GM23338 (cell line): ENCODE measurements at regions not wholly inside any gene's neighbourhood (a gene's known extent, or its start where the extent isn't known, plus 50 kb on each side); places are given as distances from the start of the nearest gene placed in this dataset.

Source experiments
- ATAC-seq: fragments of 200-7000 bp; cut with Tn5 transposase; 3 replicates; pipeline ENCODE4 v1.9.1; 2020
- DNase-seq: peaks from one replicate; pipeline ENCODE4 v3.0.0-alpha.2; 2015; ENCODE audit warnings: low spot score
- H2AFZ ChIP-seq: fragments of 200-600 bp; sonication (generic); 2 replicates; pipeline ENCODE4 v1.8.0; 2016; ENCODE audit warnings: antibody characterized with exemption, mild to moderate bottlenecking, moderate library complexity
- H3F3A ChIP-seq: fragments of 200-600 bp; sonication (generic); replicated peaks from 2 replicates; pipeline ENCODE4 v1.8.0; 2017; ENCODE audit warnings: antibody characterized with exemption, mixed run types, low read depth
- H3K27ac ChIP-seq: fragments of 200-600 bp; sonication (generic); 2 replicates; pipeline ENCODE4 v1.6.1; 2016; ENCODE audit warnings: low read depth
- H3K27me3 ChIP-seq: fragments of 200-600 bp; sonication (generic); 2 replicates; pipeline ENCODE4 v1.8.0; 2016; ENCODE audit warnings: mild to moderate bottlenecking, mixed run types, moderate library complexity; ENCODE audit not compliant: insufficient read depth
- H3K36me3 ChIP-seq: fragments of 200-600 bp; sonication (generic); 2 replicates; pipeline ENCODE4 v1.8.0; 2016; ENCODE audit warnings: mild to moderate bottlenecking; ENCODE audit not compliant: insufficient read depth
- H3K4me1 ChIP-seq: fragments of 200-600 bp; sonication (generic); 2 replicates; pipeline ENCODE4 v1.8.0; 2016; ENCODE audit warnings: mild to moderate bottlenecking, moderate library complexity; ENCODE audit not compliant: insufficient read depth
- H3K4me2 ChIP-seq: fragments of 200-600 bp; sonication (generic); 2 replicates; pipeline ENCODE4 v1.7.1; 2017; ENCODE audit warnings: mixed run types
- H3K4me3 ChIP-seq: fragments of 200-600 bp; sonication (generic); 2 replicates; pipeline ENCODE4 v1.6.1; 2016; ENCODE audit warnings: mixed run types
- H3K79me2 ChIP-seq: fragments of 200-600 bp; sonication (generic); replicated peaks from 2 replicates; pipeline ENCODE4 v1.8.0; 2017; ENCODE audit warnings: mild to moderate bottlenecking; ENCODE audit not compliant: insufficient read depth
- H3K9me2 ChIP-seq: fragments of 200-600 bp; sonication (generic); 2 replicates; pipeline ENCODE4 v1.8.0; 2017; ENCODE audit not compliant: insufficient read depth
- H4K20me1 ChIP-seq: fragments of 200-600 bp; sonication (generic); replicated peaks from 2 replicates; pipeline ENCODE4 v1.8.0; 2017; ENCODE audit warnings: mild to moderate bottlenecking; ENCODE audit not compliant: insufficient read depth
- H3K27ac Mint-ChIP-seq: 2 replicates; pipeline ENCODE4 v1.8.0; 2020; ENCODE audit warnings: inconsistent platforms, mild to moderate bottlenecking, moderate library complexity, mixed read lengths
- H3K27me3 Mint-ChIP-seq: 3 replicates; pipeline ENCODE4 v1.8.0; 2022; ENCODE audit warnings: low read depth, mild to moderate bottlenecking, moderate library complexity, mixed read lengths, inconsistent platforms; ENCODE audit not compliant: insufficient read depth, poor library complexity
- H3K36me3 Mint-ChIP-seq: 3 replicates; pipeline ENCODE4 v1.8.0; 2021; ENCODE audit warnings: low read depth, mild to moderate bottlenecking, inconsistent platforms, moderate library complexity, mixed read lengths
- H3K4me1 Mint-ChIP-seq: 3 replicates; pipeline ENCODE4 v1.8.0; 2020; ENCODE audit warnings: mild to moderate bottlenecking, inconsistent platforms, mixed read lengths
- H3K4me3 Mint-ChIP-seq: 3 replicates; pipeline ENCODE4 v1.8.0; 2021; ENCODE audit warnings: moderate library complexity, mild to moderate bottlenecking, inconsistent platforms, mixed read lengths
- H3K9me3 Mint-ChIP-seq: 3 replicates; pipeline ENCODE4 v1.8.0; 2020; ENCODE audit warnings: moderate library complexity, mild to moderate bottlenecking, inconsistent platforms, mixed read lengths
- CREB1 ChIP-seq: fragments of 250-450 bp; sonication (Bioruptor Pico); IDR thresholded peaks from 2 replicates; pipeline ENCODE4 v1.5.0; 2020; ENCODE audit warnings: low read depth, mild to moderate bottlenecking, moderate library complexity
- EZH2 ChIP-seq: fragments of 200-600 bp; sonication (generic); IDR thresholded peaks from one replicate; pipeline ENCODE4 v1.8.0; 2017; ENCODE audit warnings: antibody characterized with exemption, mild to moderate bottlenecking, low read depth; ENCODE audit not compliant: unreplicated experiment
- JUNB ChIP-seq: IDR thresholded peaks from one replicate; pipeline ENCODE4 v1.6.1; 2016; ENCODE audit warnings: antibody characterized with exemption; ENCODE audit not compliant: unreplicated experiment
- NANOG ChIP-seq: IDR thresholded peaks from 2 replicates; pipeline ENCODE4 v1.6.1; 2016; ENCODE audit warnings: antibody characterized with exemption, borderline replicate concordance
- POLR2AphosphoS5 ChIP-seq: IDR thresholded peaks from 2 replicates; pipeline ENCODE4 v1.6.1; 2016; ENCODE audit warnings: antibody characterized with exemption, low read depth
- ZNF331 ChIP-seq: fragments of 250-450 bp; sonication (Bioruptor Pico); IDR thresholded peaks from 2 replicates; pipeline ENCODE4 v1.5.0; 2020; ENCODE audit warnings: low read depth, mild to moderate bottlenecking, moderate library complexity
- TF ChIP-seq, protein P1 (sequence below): fragments of 250-450 bp; sonication (Bioruptor Pico); IDR thresholded peaks from 2 replicates; pipeline ENCODE4 v1.5.0; 2020; ENCODE audit warnings: mild to moderate bottlenecking, moderate library complexity
- TF ChIP-seq, protein P2 (sequence below), 2 experiments: fragments of 200-600 bp in 1 of 2; sonication (generic) in 1 of 2; conservative IDR thresholded peaks; 2 replicates each; pipeline versions ENCODE4 v1.5.1 to v1.6.1; 2016 to 2017; ENCODE audit warnings: antibody characterized with exemption in 2 of 2, low read depth in 2 of 2, mild to moderate bottlenecking in 2 of 2, moderate library complexity in 1 of 2

DNA sequence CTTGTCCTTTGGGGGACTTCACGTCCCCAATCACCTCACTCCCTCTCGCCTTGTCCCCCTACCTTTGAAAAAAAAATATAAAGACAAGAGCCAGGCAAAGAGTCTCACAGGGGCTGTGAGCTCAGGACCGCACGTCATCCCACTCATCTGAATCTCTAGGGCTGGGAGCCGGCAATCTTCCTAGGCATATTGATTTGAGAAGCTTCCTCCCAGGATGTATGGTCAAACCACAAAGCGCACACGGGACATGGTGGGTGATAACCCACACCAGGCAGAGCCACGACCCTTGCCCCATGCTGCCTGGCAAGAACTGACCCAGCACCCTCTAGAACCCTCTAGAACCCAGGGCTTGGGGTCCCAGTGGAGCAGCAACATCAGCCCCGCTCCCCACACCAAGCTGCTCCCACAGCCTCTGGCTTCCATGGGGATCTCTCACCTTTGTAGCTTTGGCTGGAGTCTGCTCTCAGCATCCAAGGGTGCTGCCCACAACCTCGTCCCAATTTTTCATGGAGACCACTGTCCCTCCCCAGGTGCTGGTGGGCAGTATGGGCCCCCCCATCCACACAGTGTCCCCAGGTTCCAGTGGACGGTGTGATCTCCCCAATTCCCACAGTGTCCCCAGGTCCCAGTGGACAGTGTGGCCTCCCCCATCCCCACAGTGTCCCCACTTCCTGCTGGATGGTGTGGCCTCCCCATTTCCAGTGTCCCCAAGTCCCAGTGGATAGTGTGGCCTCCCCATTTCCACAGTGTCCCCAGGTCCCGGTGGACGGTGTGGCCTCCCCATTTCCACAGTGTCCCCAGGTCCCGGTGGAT, 85.2 kb upstream of the FGF3 start (continued):
- TF ChIP-seq, protein P1, sequence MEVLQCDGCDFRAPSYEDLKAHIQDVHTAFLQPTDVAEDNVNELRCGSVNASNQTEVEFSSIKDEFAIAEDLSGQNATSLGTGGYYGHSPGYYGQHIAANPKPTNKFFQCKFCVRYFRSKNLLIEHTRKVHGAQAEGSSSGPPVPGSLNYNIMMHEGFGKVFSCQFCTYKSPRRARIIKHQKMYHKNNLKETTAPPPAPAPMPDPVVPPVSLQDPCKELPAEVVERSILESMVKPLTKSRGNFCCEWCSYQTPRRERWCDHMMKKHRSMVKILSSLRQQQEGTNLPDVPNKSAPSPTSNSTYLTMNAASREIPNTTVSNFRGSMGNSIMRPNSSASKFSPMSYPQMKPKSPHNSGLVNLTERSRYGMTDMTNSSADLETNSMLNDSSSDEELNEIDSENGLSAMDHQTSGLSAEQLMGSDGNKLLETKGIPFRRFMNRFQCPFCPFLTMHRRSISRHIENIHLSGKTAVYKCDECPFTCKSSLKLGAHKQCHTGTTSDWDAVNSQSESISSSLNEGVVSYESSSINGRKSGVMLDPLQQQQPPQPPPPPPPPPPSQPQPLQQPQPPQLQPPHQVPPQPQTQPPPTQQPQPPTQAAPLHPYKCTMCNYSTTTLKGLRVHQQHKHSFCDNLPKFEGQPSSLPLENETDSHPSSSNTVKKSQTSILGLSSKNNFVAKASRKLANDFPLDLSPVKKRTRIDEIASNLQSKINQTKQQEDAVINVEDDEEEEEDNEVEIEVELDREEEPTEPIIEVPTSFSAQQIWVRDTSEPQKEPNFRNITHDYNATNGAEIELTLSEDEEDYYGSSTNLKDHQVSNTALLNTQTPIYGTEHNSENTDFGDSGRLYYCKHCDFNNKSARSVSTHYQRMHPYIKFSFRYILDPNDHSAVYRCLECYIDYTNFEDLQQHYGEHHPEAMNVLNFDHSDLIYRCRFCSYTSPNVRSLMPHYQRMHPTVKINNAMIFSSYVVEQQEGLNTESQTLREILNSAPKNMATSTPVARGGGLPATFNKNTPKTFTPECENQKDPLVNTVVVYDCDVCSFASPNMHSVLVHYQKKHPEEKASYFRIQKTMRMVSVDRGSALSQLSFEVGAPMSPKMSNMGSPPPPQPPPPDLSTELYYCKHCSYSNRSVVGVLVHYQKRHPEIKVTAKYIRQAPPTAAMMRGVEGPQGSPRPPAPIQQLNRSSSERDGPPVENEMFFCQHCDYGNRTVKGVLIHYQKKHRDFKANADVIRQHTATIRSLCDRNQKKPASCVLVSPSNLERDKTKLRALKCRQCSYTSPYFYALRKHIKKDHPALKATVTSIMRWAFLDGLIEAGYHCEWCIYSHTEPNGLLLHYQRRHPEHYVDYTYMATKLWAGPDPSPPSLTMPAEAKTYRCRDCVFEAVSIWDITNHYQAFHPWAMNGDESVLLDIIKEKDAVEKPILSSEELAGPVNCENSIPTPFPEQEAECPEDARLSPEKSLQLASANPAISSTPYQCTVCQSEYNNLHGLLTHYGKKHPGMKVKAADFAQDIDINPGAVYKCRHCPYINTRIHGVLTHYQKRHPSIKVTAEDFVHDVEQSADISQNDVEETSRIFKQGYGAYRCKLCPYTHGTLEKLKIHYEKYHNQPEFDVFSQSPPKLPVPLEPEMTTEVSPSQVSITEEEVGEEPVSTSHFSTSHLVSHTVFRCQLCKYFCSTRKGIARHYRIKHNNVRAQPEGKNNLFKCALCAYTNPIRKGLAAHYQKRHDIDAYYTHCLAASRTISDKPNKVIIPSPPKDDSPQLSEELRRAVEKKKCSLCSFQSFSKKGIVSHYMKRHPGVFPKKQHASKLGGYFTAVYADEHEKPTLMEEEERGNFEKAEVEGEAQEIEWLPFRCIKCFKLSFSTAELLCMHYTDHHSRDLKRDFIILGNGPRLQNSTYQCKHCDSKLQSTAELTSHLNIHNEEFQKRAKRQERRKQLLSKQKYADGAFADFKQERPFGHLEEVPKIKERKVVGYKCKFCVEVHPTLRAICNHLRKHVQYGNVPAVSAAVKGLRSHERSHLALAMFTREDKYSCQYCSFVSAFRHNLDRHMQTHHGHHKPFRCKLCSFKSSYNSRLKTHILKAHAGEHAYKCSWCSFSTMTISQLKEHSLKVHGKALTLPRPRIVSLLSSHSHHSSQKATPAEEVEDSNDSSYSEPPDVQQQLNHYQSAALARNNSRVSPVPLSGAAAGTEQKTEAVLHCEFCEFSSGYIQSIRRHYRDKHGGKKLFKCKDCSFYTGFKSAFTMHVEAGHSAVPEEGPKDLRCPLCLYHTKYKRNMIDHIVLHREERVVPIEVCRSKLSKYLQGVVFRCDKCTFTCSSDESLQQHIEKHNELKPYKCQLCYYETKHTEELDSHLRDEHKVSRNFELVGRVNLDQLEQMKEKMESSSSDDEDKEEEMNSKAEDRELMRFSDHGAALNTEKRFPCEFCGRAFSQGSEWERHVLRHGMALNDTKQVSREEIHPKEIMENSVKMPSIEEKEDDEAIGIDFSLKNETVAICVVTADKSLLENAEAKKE (CRISPR knock-in tag): no peak
- TF ChIP-seq CREB1 (CRISPR knock-in tag): no peak
- no peak for TF ChIP-seq EZH2
- TF ChIP-seq POLR2AphosphoS5: no peak
- TF ChIP-seq NANOG: no peak
- TF ChIP-seq JUNB: no peak

GRCh38 chr11:69904974-69905535, 85.8 kb upstream of the FGF3 start:
- no peaks in the 10 kb centered on the region for H3K4me1 ChIP-seq
- H3K27me3 ChIP-seq: no peaks in the 10 kb centered on the region
- H3K36me3 ChIP-seq: no peaks in the 10 kb centered on the region
- no peak overlapping the region for H2AFZ ChIP-seq
- no peaks in the 10 kb centered on the region for H3F3A ChIP-seq
- DNase-seq (no peak), ATAC-seq (no peak)
- Mint-ChIP-seq H3K27me3 (peaks cover 3% of the 10 kb centered on the region), H3K4me1 (peaks cover 2% of the 10 kb centered on the region; the same call in 1 of the 3 replicates), H3K4me3 (no peak overlapping the region), H3K36me3 (no peaks in the 10 kb centered on the region), H3K27ac (no peak overlapping the region), H3K9me3 (no peaks in the 10 kb centered on the region)
- H3K79me2 ChIP-seq: no peaks in the 10 kb centered on the region
- H3K27ac ChIP-seq: no peak overlapping the region
- TF ChIP-seq, protein P2, sequence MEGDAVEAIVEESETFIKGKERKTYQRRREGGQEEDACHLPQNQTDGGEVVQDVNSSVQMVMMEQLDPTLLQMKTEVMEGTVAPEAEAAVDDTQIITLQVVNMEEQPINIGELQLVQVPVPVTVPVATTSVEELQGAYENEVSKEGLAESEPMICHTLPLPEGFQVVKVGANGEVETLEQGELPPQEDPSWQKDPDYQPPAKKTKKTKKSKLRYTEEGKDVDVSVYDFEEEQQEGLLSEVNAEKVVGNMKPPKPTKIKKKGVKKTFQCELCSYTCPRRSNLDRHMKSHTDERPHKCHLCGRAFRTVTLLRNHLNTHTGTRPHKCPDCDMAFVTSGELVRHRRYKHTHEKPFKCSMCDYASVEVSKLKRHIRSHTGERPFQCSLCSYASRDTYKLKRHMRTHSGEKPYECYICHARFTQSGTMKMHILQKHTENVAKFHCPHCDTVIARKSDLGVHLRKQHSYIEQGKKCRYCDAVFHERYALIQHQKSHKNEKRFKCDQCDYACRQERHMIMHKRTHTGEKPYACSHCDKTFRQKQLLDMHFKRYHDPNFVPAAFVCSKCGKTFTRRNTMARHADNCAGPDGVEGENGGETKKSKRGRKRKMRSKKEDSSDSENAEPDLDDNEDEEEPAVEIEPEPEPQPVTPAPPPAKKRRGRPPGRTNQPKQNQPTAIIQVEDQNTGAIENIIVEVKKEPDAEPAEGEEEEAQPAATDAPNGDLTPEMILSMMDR (conservative IDR thresholded peaks at IDR 0.05; ENCODE audit: low read depth in 2 of 2): no peak
- TF ChIP-seq NANOG (no peak), JUNB (no peak), ZNF331 (CRISPR knock-in tag) (no peak)
- H3K9me2 ChIP-seq: no peaks in the 10 kb centered on the region
- no peak overlapping the region for H3K4me3 ChIP-seq
- H3K4me2 ChIP-seq: no peak overlapping the region
- H4K20me1 ChIP-seq: no peaks in the 10 kb centered on the region
